ENCODE measurements at regions not wholly inside any gene's neighbourhood (a gene's known extent, or its start where the extent isn't known, plus 50 kb on each side); places are given as distances from the start of the nearest gene placed in this dataset.

DNA sequence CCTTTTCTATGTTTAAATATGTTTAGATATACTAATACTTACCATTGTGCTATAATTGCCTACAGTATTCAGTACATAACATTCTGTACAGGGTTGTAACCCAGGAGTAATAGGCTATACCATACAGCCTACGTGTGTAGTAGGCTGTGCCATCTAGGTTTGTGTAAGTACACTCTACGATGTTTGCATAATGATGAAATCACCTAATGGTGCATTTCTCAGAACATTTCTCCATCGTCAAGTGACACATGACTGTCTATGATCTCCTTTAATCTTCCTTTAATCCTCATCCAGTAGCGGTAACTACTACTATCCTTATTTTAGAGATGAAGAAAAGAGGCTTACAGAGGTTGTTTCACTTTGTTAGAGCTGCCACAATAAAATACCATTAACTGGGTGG lies 369.2 kb downstream of the PLK2 start:
- no peak for DNase-seq

DNA sequence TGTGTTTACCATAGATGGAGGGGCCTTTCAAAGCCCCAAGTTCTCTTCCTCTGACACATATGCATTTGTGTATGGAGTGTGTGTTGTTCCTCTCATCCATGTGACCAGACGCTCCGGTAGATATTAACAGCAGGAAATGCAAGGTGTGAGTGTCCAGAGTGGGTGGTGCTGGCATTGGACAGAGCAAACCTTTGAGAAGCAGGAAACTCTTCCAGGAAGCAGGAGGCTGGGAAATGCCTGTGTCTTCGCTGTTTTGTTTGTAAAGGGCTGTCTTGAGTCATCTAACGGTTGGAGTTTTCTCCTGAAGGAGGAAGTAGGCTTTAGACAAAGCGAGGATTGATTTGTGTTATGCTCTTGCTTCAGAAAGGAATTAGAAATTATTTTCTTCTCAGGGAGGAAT lies 370.9 kb downstream of the PLK2 start:
- no peak for DNase-seq

DNA sequence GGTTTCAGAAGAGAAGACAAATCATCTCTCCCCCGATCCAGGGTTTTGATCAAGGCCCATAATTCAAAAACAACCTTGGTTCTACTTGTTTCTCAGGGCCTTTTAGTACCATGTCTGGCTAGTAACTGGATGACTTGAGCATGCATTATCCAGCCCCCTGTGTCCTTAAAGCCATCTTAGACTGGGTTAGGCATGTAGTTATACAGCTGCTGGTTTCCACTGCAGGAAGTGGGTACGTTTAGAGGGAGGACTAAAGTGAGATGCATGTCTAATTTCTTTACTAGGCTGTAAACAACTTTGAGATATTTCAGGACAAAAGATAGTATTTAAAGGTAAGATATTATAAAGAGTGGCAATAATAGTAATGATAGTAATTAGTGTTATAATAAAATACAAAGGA lies 372.0 kb downstream of the PLK2 start:
- no peak for DNase-seq

DNA sequence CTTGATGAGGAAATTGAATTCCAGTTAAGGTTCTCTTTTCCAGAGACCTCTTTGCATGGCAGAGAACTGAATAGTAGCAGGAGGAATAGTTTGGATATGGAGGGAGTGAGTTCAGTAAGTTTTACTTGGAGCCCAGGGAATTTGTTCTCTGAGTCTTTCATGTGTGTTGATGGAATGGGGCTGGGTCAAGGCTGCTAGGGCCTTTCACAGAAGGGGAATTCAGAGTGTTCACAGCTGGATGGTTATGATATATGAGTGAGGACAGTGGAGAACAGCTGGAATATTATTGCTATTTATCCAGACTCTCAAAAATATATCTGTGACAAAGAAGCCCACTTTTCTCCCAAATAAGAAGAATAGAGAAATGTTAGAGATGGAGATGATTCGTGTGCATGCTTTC lies 372.8 kb downstream of the PLK2 start:
- no peak for DNase-seq

DNA sequence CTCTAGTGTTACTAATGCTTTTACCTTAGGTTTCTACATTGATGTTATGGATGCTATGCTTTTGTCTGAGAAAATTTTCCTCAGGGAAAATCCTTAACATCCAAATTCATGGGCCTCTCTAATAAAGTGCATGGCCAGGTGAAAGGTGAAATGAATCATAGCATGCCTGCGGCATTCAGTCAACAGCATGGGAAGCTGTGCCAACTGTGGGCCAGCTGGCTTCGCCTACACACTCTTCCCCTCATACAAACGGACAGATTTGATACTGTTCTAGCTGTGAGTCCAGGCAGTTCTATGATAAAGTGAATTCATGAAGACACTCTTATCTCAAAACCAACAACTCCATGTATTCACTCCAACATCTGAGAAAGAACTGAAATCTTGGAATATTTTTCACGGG lies 374.1 kb downstream of the PLK2 start:
- no peak for DNase-seq

DNA sequence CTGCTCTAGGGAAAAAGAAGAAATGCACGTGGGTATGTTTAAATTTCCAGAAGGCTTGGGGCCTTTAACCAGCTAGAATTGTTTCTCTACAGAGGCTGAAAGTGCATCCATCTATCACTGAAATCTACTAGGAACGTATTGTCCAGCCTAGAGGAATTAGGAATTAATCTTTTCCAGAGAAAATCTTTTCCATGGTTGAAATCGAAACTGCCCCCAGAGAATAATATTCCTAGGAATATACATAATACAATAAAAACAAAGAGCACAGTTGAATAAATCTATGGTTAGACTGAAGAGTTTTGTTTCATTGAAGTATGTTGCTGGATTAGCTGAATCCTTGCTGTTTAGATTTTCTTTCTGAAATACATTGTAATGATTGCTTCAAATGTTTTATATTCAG lies 378.5 kb downstream of the PLK2 start:
- no peak for DNase-seq

DNA sequence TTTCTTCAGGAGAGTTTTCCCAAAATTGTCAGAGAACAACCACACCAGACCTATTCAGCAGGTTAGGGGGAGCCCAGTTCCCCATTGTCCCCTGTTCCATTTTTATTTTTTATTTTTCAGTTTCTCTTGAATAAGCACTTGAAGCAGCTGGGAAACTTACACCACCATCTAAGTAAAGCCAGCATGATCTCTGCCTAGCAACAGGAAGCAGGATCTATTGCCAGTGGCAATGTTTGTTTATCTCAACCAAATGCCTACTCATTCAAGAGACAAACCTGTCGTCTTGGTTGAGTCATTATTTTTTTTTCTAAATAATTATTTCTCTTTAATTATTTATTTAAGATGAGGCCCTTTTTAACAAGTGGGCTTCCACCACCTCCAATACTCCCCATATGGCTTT lies 379.3 kb downstream of the PLK2 start:
- DNase-seq, result no peak

DNA sequence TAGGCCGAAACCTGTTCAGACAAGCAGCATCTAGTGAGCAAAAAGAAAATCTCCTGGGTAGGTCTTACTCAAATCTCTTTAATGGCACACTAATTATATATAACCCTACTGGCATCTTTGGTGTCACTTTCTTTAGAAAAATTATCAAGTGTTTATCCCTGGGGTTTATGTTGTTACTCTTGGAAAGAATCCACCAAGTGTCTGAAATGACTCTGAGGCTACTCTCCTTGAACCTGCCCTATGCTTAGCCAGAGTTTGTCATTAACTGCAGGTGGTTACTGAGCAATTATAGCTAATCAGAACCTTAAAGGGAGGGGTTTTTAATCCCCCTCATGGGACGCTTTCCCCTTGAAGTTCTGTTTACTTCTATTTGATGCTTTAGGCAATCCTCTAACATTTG lies 381.9 kb downstream of the PLK2 start:
- DNase-seq, result no peak

DNA sequence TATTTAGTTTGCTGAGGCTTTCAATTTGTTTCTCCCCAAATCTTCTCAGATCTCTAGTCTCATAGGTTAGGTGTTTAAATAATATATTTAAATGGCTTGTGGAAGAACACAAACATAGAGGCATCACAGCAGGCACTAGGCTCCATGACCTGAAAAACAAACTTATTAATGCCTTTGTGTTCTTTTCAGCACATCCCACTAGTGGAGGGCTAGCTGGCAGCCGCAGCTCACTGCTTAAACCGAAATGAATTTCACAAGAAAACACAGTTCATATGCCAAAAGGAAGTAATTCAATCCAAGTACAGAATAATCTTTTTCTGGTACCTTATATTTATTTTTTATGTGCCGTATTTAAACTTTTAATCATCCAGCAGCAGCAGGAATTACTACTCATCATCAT lies 382.5 kb downstream of the PLK2 start:
- no peak for DNase-seq

DNA sequence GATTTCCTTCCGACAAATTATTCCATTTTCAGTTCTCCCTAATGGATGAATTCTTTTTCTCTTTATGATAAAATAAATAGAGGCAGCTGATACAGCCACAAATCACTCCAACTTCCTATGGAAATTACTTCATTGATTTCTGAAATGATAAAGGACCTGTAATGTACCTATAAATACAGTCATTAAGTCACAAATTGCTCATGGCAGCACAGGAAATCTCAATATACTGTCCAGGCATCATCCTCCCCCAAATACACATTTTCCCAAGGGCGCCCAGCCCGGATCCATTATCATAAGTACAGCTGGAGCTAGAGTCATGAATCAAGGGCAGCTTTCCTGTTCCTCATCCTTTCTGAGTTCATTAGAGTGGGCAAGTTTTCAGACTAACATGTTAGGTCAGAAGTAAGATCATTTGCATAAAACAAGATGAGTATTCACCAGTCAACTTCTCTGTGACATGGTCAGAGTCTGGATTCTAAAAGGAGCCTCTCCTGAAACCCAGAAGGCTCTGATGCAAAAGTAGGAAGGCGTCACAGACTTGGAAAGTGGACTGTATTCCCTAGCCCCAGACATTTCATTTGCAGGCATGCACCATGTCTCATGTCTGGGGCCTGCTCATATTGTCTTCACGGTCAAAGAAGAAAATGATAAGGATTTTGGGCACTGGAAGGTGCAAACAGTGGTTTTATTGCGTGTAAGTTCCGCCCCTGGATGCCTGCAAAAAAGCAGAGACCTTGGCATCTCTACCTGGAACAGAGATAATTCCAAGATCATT lies 383.2 kb downstream of the PLK2 start:
- DNase-seq, result no peak

DNA sequence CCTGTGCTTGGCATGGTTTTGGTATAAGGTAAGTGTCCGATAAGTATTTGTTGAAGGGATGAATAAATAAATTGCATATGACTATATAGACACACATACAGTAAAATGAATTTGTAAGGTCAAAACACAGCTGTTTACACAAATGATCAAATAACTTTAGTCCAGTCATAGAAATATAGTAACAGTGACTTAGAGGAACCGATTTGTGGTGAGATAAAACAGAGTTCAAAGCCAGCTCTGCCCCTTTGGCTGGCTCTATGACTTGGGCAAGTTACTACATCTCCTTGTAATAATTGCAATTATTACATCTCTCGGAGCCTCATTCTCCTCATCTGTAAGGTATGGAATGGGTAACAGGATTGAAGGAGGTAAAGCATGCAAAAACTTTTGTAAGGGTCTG lies 384.0 kb downstream of the PLK2 start:
- DNase-seq, result no peak

DNA sequence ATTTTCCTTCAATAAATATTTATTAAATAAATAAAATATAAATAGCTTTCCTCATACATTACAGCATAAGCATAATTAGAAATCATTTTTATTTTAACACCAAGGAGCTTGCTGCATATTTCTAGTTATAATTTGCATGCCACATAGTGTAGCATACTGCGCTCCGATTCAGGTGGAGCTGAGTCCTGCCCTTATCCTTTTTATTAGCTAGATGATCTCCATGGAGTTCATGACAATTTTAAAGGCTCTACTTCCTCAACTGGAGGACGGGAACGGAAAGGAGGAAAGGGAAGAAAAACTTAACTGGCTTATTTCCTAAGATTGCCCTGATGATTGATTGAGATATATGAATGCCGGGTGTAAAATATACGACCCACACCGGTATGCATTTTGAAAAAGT lies 385.2 kb downstream of the PLK2 start:
- no peak for DNase-seq

DNA sequence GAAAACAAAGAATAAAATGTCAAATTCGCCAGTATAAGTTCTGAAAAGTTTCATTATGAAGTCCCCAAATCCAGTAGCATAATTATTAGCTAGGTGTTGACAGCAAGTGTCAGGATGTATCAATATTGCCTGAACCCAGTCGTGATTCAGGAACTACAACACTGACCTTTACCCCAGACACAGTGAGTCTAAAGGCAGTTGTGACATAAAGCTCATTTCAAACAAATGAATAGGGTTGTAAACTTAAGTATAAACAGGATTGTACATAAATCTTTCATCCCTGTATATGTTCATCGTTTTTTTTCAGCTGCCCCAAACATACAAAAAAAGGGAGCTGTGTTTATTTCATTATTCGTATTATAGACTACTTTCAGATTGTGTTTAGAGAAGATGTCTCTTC lies 385.7 kb downstream of the PLK2 start:
- DNase-seq, result no peak

DNA sequence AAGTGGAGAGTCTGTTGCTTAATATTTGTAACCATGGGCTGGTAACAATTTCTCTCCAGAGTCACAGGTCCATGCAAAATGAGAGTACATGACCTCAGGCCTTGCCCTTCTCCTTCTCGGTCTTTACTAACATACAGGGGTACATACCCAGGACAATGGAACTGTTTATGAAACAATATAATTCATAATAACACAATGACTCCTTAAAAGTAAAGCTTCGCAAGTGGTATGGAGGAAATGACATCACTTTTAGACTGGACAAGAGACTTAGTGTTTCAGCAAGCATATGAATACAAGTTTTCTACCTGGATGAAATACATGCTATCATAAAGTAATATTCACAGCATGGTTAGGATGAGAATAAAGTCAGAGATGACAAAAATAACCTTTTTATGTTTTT lies 386.6 kb downstream of the PLK2 start:
- DNase-seq, result no peak

DNA sequence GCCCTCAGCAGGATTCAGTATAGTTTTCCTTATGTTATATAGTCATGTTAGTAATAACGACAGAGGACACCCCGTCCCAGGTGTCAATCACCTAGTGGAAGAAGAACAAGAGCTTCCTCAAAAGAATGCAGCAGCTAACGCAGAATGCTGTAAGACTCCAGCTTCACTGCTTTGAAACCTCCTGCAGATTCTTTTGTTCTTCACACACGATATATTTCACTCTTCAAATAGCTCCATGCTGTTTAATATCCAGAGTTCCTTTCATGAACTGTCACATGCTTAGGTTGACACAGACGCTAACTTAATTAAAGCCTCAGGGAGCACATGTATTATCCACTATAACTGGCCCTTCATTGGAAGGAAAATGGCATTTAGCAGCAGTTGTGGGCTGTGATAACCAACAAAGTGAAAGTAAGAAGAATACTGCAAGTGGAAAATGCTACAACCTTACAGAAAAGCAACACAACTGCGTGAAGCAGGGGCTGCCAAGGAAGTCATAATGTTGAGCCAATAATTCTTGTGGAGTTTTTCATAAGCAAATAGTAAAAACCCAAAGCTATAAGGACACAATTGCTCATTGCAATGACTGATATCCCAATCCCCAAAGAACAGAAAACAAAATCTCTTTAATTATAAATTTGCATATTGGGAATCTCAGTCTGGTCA lies 387.5 kb downstream of the PLK2 start:
- DNase-seq, result no peak

DNA sequence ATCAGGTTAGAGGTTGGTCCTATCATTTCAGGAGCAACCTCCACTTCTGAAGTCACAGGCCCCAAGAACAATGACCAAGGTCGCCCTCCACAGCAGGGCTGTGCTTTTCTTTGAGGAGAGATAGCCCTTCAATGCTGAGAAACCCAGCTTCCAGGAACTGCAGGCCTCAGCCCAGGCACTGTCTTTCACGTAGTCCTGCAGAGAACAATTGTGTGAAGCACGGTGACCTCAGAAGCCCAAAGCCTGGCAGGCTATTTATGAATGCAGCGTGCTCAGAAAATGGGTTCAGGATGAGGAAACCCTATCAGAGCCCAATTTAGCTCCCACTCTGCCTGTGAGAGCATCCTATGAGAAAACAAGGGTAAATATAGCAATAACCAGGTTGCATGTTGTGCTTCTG lies 388.3 kb downstream of the PLK2 start:
- no peak for DNase-seq

DNA sequence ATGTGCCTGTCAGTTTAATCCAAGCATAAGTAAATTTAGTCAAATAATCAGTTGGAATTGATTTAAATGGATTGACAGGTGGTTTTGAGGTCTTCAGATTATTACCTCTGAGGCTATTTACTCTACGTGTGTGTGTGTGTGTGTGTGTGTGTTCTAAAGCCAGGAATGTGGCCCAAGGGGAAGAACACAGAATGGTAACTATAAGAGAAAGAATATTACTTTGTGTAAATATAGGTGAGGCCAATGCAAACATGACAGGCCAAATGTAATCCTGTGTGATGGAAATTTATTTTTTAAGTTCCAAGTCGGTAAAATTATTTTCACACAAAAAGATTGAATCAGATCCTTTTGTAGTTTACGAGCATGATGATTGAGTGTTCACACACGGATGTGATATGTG lies 390.0 kb downstream of the PLK2 start:
- no peak for DNase-seq

DNA sequence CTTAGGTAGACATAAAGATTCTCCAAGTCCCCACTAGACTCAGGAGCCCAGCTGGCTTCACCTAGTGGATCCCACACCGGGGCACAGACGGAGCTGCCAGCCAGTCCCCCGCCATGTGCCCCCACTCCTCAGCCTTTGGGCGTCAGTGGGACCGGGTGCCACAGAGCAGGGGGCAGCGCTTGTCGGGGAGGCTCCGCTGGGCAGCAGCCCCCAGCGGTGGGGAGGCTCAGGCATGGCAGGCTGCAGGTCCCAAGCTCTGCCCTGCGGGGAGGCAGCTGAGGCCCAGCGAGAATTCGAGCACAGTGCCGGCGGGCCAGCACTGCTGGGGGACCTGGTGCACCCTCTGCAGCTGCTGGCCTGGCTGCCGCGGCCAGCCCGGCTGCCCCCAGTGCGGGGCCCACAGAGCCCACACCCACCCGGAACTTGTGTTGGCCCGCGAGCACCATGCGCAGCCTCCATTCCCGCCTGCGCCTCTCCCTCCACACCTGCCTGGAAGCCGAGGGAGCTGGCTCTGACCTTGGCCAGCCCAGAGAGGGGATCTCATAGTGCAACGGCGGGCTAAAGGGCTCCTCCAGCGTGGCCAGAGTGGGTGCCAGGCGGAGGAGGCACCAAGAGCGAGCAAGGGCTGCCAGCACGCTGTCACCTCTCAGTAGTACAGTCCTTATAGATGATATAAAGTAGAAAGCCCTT lies 390.7 kb downstream of the PLK2 start:
- DNase-seq, result no peak

DNA sequence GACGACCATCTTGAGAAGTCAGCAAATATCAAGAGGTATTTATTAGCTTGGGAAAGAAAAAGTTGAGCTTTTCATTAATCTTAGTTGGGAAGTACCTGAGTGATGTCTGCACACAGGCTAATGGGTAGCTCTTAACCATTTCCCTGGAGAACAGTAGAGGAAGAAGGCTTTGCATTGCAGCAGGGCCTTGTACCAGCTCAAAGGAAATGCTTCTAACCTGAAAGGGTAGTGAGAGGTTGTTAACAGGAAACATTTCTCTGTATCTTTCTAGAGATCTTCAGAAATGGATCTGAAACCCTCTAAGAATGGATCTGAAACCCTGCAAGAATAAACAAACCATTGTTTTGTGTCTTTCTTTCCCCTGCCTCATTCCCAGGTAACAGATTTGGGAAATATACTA lies 393.3 kb downstream of the PLK2 start:
- no peak for DNase-seq

DNA sequence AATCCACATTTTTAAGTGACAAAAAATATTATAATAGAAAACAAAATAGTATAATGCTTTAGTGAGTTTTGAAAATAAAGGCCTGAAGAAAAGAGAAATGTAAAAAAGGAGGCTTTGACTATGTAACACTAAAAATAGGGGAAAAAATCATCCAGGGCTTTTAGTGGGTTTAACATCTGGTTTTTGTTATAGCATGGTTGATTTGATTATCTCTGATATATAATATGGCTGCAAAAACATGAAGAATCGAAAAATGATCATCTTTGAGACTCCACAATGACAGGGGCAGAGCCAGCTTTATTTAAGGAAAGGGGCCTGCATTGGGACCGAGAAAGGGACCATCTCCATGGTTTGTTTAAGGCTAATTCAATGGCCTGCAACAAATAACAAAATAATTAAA lies 393.8 kb downstream of the PLK2 start:
- DNase-seq, result no peak

DNA sequence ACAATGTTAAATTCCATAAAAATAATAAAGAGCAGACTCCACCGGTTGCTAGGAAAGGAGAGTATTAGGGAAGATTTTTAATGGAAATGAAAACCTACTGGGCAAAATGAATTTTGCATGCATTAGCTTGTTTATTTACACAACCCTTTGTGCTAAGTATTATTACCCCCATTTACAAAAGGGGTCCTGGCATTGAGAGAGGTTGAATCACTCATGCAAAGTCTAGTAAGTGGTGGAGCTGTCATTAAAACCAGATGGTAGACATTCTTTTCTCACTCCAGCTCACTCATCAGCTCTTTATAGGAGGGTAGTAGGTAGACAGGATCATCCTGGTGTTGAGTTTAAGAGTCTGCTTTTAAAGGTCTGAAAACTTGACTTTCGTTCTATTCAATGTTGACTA lies 395.1 kb downstream of the PLK2 start:
- no peak for DNase-seq

DNA sequence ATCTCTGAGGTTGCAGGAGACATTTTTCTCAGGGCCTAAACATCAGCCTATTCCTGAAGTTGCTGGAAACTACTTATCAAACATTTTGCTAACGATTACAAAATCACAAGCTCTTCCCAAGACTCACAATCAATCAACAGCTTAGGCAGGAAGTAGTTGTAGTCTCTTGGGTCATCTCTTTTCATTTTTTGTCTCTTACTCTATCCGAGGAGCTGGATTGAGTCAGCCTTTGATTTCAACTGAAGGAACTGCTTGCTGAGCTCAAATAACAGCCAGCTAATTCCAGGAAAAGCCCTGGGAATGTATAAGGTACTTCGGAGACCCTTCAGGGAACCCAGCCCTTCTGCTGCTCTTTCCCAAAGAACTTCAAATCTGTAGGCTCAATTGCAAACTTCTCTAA lies 398.9 kb downstream of the PLK2 start:
- DNase-seq, result no peak

DNA sequence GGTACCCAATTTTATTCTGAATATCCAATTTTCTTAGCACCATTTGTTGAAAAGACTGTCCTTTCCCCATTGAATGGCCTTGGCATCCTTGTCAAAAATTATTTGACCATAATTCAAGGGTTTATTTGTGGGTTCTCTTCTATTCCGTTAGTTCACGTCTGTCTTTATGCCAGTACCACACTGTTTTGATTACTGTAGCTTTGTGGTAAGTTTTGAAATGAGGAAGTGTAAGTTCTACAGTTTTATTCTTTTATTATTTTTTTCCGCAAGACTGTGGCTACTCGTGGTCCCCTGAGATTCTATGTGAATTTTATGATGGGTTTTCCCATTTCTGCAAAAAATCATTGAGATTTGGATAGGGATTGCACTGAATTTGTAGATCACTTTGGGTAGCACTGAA lies 402.6 kb downstream of the PLK2 start:
- DNase-seq, result no peak

DNA sequence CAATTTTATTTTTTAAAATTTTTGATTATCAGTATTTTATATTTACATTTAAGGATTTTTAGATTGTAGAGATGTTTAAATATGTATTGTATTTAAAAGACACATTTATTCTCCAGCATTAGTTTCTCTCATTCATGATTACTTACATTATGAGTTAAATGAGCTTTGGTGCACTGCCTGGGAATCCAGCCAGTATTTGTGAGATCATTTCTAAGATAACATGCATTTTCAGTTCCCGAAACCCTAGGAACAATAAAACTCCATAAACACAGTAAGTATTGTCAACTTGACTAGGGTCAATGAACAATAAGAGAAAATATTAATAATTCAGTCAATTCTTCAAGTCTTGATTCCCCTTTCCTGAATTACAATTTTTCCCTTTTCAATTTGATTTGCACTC lies 403.3 kb downstream of the PLK2 start:
- no peak for DNase-seq

DNA sequence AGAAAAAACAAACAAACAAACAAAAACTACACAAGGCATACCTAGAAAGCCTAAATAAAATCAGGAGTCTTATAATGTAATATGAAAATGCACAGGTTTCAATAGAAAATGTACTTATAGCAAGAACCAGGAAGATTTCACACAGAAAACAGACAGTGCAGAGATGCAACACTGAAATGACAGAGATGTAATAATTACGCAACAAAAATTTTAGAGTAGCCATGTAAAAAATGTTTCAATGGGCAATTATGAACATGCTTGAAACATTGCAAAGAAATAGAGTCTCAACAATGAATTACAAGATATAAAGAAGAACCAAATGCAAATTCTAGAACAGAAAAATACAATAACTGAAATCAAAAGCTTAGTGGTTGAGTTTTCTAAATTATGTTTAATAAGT lies 405.9 kb downstream of the PLK2 start:
- no peak for DNase-seq

Data from DMS79 treated with DMSO at 0.1 percent for 48 hours (cell line).